Activated naive CD4-positive, alpha-beta T cell treated with anti-CD3 and anti-CD28 coated beads, Interleukin-2, amount 10 ng/mL, durations not matched to agents 7 days and 5 days (primary cell): ENCODE measurements at regions not wholly inside any gene's neighbourhood (a gene's known extent, or its start where the extent isn't known, plus 50 kb on each side); places are given as distances from the start of the nearest gene placed in this dataset.

ENCODE experiments used
- CTCF ChIA-PET: fragments of 350-600 bp; sonication (Branson Sonifier 250); formaldehyde crosslinking; loops from one replicate; lab custom pipeline; 2021; ENCODE audit warnings: antibody characterized with exemption; lab: Charles Lee
- DNase-seq: peaks from one replicate; pipeline ENCODE4 v3.0.0-alpha.2; 2020
- H3K27ac Mint-ChIP-seq: one replicate; pipeline ENCODE4 v1.8.0; 2021; ENCODE audit warnings: mild to moderate bottlenecking, moderate library complexity, mixed read lengths
- H3K27me3 Mint-ChIP-seq: one replicate; pipeline ENCODE4 v1.8.0; 2021; ENCODE audit warnings: mild to moderate bottlenecking, mixed read lengths
- H3K36me3 Mint-ChIP-seq: one replicate; pipeline ENCODE4 v1.8.0; 2021; ENCODE audit warnings: mixed read lengths
- H3K4me1 Mint-ChIP-seq: one replicate; pipeline ENCODE4 v1.8.0; 2021; ENCODE audit warnings: mixed read lengths
- H3K4me3 Mint-ChIP-seq: one replicate; pipeline ENCODE4 v1.8.0; 2021; ENCODE audit warnings: mild to moderate bottlenecking, moderate library complexity, mixed read lengths
- H3K9me3 Mint-ChIP-seq: one replicate; pipeline ENCODE4 v1.8.0; 2021; ENCODE audit warnings: mixed read lengths

GRCh38 chr1:87720561-87720960, 391.9 kb downstream of the LMO4 start:
- no peak overlapping the region for H3K4me3 Mint-ChIP-seq
- no peak overlapping the region for H3K27ac Mint-ChIP-seq
- CTCF ChIA-PET = no interaction called here
- H3K36me3 Mint-ChIP-seq = no peaks in the 10 kb centered on the region
- H3K27me3 Mint-ChIP-seq = no peaks in the 10 kb centered on the region
- no peaks in the 10 kb centered on the region for H3K4me1 Mint-ChIP-seq
- no peak for DNase-seq
- no peaks in the 10 kb centered on the region for H3K9me3 Mint-ChIP-seq

- CTCF ChIA-PET = no interaction called here
- no peak for DNase-seq
- Mint-ChIP-seq H3K27me3 (no peaks in the 10 kb centered on the region), H3K27ac (no peak overlapping the region), H3K4me3 (no peak overlapping the region), H3K36me3 (no peaks in the 10 kb centered on the region), H3K9me3 (no peaks in the 10 kb centered on the region), H3K4me1 (no peaks in the 10 kb centered on the region)
Measured at GRCh38 chr1:87723193-87723592, 394.5 kb downstream of the LMO4 start.

- CTCF ChIA-PET = no interaction called here
- no peak for DNase-seq
- no peaks in the 10 kb centered on the region for H3K4me1 Mint-ChIP-seq
- no peaks in the 10 kb centered on the region for H3K9me3 Mint-ChIP-seq
- no peaks in the 10 kb centered on the region for H3K27me3 Mint-ChIP-seq
- H3K36me3 Mint-ChIP-seq = no peaks in the 10 kb centered on the region
- H3K27ac Mint-ChIP-seq = no peak overlapping the region
- H3K4me3 Mint-ChIP-seq = no peak overlapping the region
Measured at GRCh38 chr1:87728169-87728568, 399.5 kb downstream of the LMO4 start.

GRCh38 chr1:87730274-87731216, 401.9 kb downstream of the LMO4 start:
- H3K4me3 Mint-ChIP-seq = no peak overlapping the region
- H3K27me3 Mint-ChIP-seq = no peaks in the 10 kb centered on the region
- CTCF ChIA-PET = no interaction called here
- no peak for DNase-seq
- no peaks in the 10 kb centered on the region for H3K36me3 Mint-ChIP-seq
- no peak overlapping the region for H3K27ac Mint-ChIP-seq
- H3K4me1 Mint-ChIP-seq = no peaks in the 10 kb centered on the region
- H3K9me3 Mint-ChIP-seq = no peaks in the 10 kb centered on the region

- Mint-ChIP-seq H3K36me3 (no peaks in the 10 kb centered on the region), H3K9me3 (no peaks in the 10 kb centered on the region), H3K27me3 (no peaks in the 10 kb centered on the region), H3K4me1 (no peaks in the 10 kb centered on the region), H3K4me3 (no peak overlapping the region), H3K27ac (no peak overlapping the region)
- no peak for DNase-seq
- CTCF ChIA-PET = no interaction called here
Measured at GRCh38 chr1:87733386-87733785, 404.7 kb downstream of the LMO4 start.

- H3K36me3 Mint-ChIP-seq = no peaks in the 10 kb centered on the region
- no peaks in the 10 kb centered on the region for H3K4me1 Mint-ChIP-seq
- CTCF ChIA-PET = no interaction called here
- no peaks in the 10 kb centered on the region for H3K9me3 Mint-ChIP-seq
- no peaks in the 10 kb centered on the region for H3K27me3 Mint-ChIP-seq
- no peak for DNase-seq
- no peak overlapping the region for H3K27ac Mint-ChIP-seq
- H3K4me3 Mint-ChIP-seq = no peak overlapping the region
Measured at GRCh38 chr1:87735750-87736149, 407.1 kb downstream of the LMO4 start.

GRCh38 chr1:87739141-87739540, 410.5 kb downstream of the LMO4 start:
- Mint-ChIP-seq H3K9me3 (no peaks in the 10 kb centered on the region), H3K4me1 (no peaks in the 10 kb centered on the region), H3K36me3 (no peaks in the 10 kb centered on the region), H3K27ac (no peak overlapping the region), H3K4me3 (no peak overlapping the region), H3K27me3 (no peaks in the 10 kb centered on the region)
- no peak for DNase-seq
- CTCF ChIA-PET = no interaction called here

GRCh38 chr1:87739704-87740103, 411.0 kb downstream of the LMO4 start:
- CTCF ChIA-PET = no interaction called here
- Mint-ChIP-seq H3K4me1 (no peaks in the 10 kb centered on the region), H3K36me3 (no peaks in the 10 kb centered on the region), H3K27me3 (no peaks in the 10 kb centered on the region), H3K27ac (no peak overlapping the region), H3K9me3 (no peaks in the 10 kb centered on the region), H3K4me3 (no peak overlapping the region)
- no peak for DNase-seq

GRCh38 chr1:87743256-87743655, 414.6 kb downstream of the LMO4 start:
- Mint-ChIP-seq H3K36me3 (no peaks in the 10 kb centered on the region), H3K4me1 (no peaks in the 10 kb centered on the region), H3K9me3 (no peaks in the 10 kb centered on the region), H3K4me3 (no peak overlapping the region), H3K27ac (no peak overlapping the region), H3K27me3 (no peaks in the 10 kb centered on the region)
- CTCF ChIA-PET = no interaction called here
- no peak for DNase-seq

GRCh38 chr1:87744056-87744455, 415.4 kb downstream of the LMO4 start:
- H3K4me1 Mint-ChIP-seq = no peaks in the 10 kb centered on the region
- H3K27ac Mint-ChIP-seq = no peak overlapping the region
- H3K4me3 Mint-ChIP-seq = no peak overlapping the region
- no peaks in the 10 kb centered on the region for H3K9me3 Mint-ChIP-seq
- CTCF ChIA-PET = no interaction called here
- H3K27me3 Mint-ChIP-seq = no peaks in the 10 kb centered on the region
- no peaks in the 10 kb centered on the region for H3K36me3 Mint-ChIP-seq
- no peak for DNase-seq

GRCh38 chr1:87744763-87745162, 416.1 kb downstream of the LMO4 start:
- no peak overlapping the region for H3K4me3 Mint-ChIP-seq
- no peak overlapping the region for H3K27ac Mint-ChIP-seq
- CTCF ChIA-PET = no interaction called here
- no peaks in the 10 kb centered on the region for H3K4me1 Mint-ChIP-seq
- DNase-seq = no peak
- H3K9me3 Mint-ChIP-seq = no peaks in the 10 kb centered on the region
- no peaks in the 10 kb centered on the region for H3K36me3 Mint-ChIP-seq
- H3K27me3 Mint-ChIP-seq = no peaks in the 10 kb centered on the region

GRCh38 chr1:87753366-87753765, 424.7 kb downstream of the LMO4 start:
- Mint-ChIP-seq H3K4me3 (no peak overlapping the region), H3K27me3 (no peaks in the 10 kb centered on the region), H3K9me3 (no peaks in the 10 kb centered on the region), H3K36me3 (no peaks in the 10 kb centered on the region), H3K4me1 (no peaks in the 10 kb centered on the region), H3K27ac (no peak overlapping the region)
- CTCF ChIA-PET = no interaction called here
- no peak for DNase-seq

- CTCF ChIA-PET = interaction anchor here (0.6 kb wide), 1 partner anchor 132 kb away, joined by 4 read pairs; no protein-coding TSS in a partner anchor
- H3K36me3 Mint-ChIP-seq = no peaks in the 10 kb centered on the region
- no peaks in the 10 kb centered on the region for H3K4me1 Mint-ChIP-seq
Measured at GRCh38 chr1:87754139-87754538, 425.5 kb downstream of the LMO4 start.

GRCh38 chr1:87757676-87758075, 429.0 kb downstream of the LMO4 start:
- Mint-ChIP-seq H3K4me1 (peaks cover 3% of the 10 kb centered on the region), H3K27me3 (no peaks in the 10 kb centered on the region)

More at GRCh38 chr1:87754139-87754538, 425.5 kb downstream of the LMO4 start:
- DNase-seq = no peak
- no peaks in the 10 kb centered on the region for H3K9me3 Mint-ChIP-seq
- no peak overlapping the region for H3K27ac Mint-ChIP-seq
- H3K4me3 Mint-ChIP-seq = no peak overlapping the region
- no peaks in the 10 kb centered on the region for H3K27me3 Mint-ChIP-seq

GRCh38 chr1:87759421-87760087, 430.9 kb downstream of the LMO4 start:
- no peak overlapping the region for H3K4me3 Mint-ChIP-seq
- H3K27ac Mint-ChIP-seq = no peak overlapping the region
- CTCF ChIA-PET = no interaction called here
- peaks cover 3% of the 10 kb centered on the region for H3K27me3 Mint-ChIP-seq
- peaks cover 3% of the 10 kb centered on the region for H3K4me1 Mint-ChIP-seq
- DNase-seq = no peak
- H3K36me3 Mint-ChIP-seq = no peaks in the 10 kb centered on the region
- no peaks in the 10 kb centered on the region for H3K9me3 Mint-ChIP-seq

More at GRCh38 chr1:87757676-87758075, 429.0 kb downstream of the LMO4 start:
- Mint-ChIP-seq H3K9me3 (no peaks in the 10 kb centered on the region), H3K27ac (no peak overlapping the region), H3K36me3 (no peaks in the 10 kb centered on the region), H3K4me3 (no peak overlapping the region)
- DNase-seq = no peak
- CTCF ChIA-PET = no interaction called here
